NCI-H526 treated with DMSO at 0.1 percent for 48 hours (cell line): ENCODE measurements at regions not wholly inside any gene's neighbourhood (a gene's known extent, or its start where the extent isn't known, plus 50 kb on each side); places are given as distances from the start of the nearest gene placed in this dataset.
"Not testable (repeated sequence)": the region's sequence is repeated elsewhere in the genome, so short reads cannot be mapped to it uniquely, and the experiment has no call there.

Experiments
- DNase-seq: peaks from one replicate; lab custom pipeline; 2025; lab: John Stamatoyannopoulos, UW

DNA sequence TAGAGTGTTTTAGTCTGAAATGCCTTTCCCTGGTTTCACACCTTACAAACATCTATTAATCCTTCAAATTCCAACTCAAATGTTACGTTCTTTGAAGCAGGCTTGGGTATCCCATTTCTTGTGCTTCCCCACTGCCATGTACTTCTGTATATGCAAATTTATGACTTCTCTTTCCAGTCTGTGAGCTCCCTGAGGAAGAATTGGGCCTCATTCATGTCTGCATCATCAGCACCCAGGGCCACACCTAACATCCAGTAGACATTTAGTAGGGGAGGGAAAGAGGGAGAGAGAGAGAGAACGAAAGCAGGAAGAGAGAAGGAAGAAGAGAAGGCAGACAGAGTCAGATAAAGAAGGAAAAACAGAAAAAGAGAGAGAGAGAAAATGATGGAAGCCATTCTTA is 53.3 kb upstream of the KY start:
- no peak for DNase-seq

DNA sequence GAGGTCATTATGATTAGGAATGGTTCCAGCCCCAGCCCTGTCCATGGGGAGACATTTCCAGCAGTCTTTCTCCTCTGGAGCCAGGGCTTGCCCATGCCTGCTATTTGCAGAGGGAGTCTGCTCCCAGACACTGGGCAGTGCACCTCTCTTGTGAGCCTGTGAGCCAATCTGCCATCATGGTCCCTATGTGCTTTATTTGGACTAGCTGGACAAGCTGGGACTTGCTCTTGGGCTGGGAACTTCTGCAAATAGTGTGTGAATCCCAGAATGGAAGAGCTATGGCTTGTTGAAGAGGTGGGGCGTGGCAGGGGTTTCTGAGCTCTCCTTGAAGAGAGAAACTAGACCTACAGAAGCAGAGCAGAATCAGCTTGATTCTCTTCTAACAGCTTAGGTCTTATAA is 53.7 kb upstream of the KY start:
- no peak for DNase-seq

DNA sequence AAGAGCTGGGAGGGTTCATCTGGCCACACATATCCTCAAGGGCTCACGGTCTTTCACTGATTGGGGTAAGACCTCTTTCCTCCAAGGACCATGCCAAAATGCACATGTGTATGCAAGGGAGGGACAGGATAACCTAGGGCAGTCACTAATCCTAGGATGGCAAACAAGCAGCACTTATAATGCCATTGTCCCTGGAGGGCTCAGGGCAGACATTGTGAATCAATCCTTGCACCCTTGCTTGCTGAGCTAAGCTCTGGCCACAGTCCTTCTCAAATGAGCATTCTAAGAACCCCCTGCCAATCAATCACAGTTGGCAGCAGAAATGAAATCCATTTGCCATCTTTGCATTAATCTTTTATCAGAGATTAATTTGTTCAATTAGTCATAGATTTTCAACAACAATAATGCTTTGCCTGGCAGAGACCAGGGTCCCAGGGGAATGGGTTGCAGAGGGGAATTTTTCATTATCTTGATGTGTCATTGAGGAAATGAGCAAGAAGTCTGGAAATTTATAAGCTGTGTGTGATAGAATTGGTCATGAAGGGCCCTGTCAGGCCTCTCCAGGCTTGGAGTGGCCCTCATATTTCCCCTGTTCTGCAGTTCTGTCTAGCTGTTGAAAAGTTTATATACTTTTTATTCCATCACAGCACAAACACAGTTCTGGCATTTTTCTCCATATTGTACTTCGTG is 57.2 kb upstream of the KY start:
- no peak for DNase-seq

- DNase-seq, result no peak
These were observed 57.8 kb upstream of the KY start for GRCh38 chr3:134708671-134709070.

DNA sequence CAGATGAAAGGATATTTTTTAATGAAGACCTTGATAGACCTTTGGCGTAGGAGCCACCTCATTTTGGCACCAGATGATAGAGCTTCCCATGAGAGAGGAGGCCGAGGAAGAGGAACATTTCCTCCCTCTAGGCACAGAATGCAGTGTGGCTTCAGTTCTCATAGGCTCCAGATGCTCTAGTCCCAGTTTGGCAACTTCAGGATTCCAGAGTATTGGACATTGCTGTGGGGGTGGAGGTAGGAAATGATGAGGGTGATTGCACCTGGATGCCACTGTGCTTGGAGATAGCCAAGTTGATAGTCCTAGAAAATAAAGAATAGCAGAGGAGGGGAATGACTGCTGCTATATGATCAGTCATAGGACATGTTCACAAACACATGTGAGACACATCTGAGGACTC is 58.3 kb upstream of the KY start:
- no peak for DNase-seq

DNA sequence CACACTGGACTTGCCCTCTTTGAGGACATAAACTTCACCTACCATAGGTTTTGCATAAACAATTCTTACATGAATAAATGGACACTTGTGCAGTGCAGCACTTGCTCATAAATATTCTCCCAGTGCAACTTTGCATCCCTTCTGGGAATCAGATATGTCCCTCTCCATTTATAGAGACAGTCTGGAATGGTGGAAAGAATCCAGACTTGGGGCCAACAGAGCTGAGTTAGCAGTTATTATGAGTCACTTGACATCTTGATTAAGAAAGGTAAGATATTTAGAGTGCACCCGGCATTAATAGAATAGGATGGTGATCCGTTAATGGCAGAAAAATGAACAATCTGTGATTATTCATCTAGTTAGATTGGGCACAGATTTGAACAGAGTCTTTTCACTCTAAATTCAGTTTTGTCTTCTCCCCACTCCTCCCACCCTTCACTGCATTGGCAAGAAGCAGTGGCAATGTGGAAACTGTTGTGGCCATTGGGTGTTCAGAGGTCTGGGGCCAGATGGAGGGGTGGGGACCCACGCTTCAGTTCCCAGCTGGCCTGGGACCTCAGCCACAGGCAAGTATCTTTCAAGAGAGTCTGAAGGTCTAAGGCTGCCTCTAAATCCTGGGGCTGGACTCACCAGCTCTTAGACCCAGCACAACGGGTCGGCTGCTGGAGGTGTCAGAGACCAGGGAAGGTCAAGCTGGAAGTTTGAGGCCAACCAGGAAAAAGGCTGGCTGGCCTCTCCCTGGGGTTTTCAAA is 58.9 kb upstream of the KY start:
- peak; percentile 39 for DNase-seq

- no peak for DNase-seq
These were observed 59.5 kb upstream of the KY start for GRCh38 chr3:134710313-134710680.

- DNase-seq, result no peak
These were observed 60.5 kb upstream of the KY start for GRCh38 chr3:134711284-134711683.

DNA sequence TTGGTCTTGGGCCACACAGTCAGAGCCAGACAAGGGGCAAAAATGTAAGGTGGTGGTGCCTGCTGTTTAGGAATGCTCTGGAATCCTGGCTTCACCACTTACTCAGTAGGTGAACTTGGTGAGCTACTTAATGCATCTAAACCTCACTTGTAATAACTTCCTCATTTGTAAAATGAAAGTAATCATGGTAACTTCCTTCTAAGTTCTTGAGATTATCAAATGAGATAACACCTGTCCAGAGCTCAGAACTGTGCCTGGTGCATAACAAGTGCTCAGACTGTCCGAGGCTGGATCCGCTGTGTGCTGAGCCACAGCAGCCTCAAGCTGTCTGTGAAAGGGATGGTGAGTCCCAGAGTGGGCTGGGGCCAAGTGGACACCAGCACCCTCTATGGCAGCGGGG is 62.8 kb upstream of the KY start:
- DNase-seq, result no peak

GRCh38 chr3:134718726-134719125 is 67.9 kb upstream of the KY start:
- no peak for DNase-seq

- DNase-seq, result no peak
These were observed 70.4 kb upstream of the KY start for GRCh38 chr3:134721214-134721613.

DNA sequence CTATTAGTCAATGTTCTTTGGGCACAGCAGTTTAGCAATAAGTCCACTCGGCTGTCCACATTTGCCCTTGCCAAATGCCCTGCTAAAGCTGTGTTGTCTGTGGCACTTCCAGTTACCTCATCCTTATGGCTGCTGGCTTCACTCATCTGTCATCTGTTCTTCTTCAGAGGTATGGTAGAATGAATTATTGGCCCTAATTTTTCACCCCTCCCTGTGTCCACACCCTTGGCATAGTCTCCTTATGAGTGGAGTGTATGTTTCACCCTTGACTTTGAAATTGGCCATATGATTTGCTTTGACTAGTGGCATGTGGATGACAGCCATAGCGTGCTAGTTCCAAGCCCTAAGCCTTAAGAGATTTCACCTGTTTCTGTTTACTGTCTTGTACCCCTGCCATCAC is 72.1 kb upstream of the EPHB1 start:
- DNase-seq, result no peak

- DNase-seq, result no peak
These were observed 65.4 kb upstream of the EPHB1 start for GRCh38 chr3:134729649-134730048.

- no peak for DNase-seq
These were observed 57.5 kb upstream of the EPHB1 start for GRCh38 chr3:134737516-134737915.

- DNase-seq, result not testable (repeated sequence)
These were observed 55.0 kb upstream of the EPHB1 start for GRCh38 chr3:134740077-134740476.

DNA sequence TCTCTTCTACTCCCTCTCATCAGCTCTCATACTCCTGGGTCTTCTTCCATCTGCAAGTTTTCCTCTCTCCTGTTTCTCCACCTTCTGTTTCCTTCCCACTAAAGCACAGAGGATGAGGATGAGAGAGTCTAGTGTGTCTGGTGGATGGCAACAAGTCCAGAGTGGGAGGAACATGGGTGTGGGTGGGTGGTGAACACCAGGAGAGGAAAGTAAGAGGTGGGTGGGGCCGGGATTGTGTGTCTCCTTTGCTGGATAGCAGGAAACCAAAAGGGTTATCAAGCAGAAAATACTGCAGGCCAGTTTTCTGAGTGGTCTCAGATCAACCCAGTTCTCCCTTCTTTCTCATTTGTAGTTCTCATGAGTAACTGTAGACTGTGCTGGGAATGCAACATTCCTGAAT is 52.9 kb upstream of the EPHB1 start:
- no peak for DNase-seq

DNA sequence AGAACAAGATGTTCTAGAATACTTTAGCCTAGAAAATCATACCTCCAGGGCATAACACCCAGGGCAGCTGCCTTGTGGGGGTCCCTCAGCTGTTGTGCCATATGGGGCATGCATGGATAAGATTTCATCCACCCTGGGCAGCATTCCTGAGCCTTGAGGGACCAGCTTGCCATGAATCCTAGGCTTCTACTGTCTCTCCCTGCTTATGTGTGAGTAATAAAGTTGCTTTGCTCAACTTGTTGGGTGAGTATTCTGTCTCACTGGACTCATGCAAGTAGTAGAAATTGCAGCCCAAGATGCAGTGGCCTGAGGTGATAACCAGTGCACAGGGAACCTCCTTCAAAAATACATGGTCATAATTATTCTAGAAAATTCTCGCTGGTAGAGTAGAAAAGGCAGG is 52.1 kb upstream of the EPHB1 start:
- DNase-seq, result no peak
